Activated naive CD4-positive, alpha-beta T cell treated with anti-CD3 and anti-CD28 coated beads for 36 hours (primary cell): ENCODE measurements at regions not wholly inside any gene's neighbourhood (a gene's known extent, or its start where the extent isn't known, plus 50 kb on each side); places are given as distances from the start of the nearest gene placed in this dataset.

ENCODE experiments used
- CTCF ChIA-PET: fragments of 350-600 bp; sonication (Branson Sonifier 250); formaldehyde crosslinking; loops from one replicate; lab custom pipeline; 2021; ENCODE audit warnings: antibody characterized with exemption; lab: Charles Lee
- DNase-seq: peaks from one replicate; pipeline ENCODE4 v3.0.0-alpha.2; 2020
- H3K27ac Mint-ChIP-seq: one replicate; pipeline ENCODE4 v1.8.0; 2021; ENCODE audit warnings: mild to moderate bottlenecking, mixed read lengths
- H3K27me3 Mint-ChIP-seq: one replicate; pipeline ENCODE4 v1.8.0; 2021; ENCODE audit warnings: low read depth, mixed read lengths
- H3K36me3 Mint-ChIP-seq: one replicate; pipeline ENCODE4 v1.8.0; 2021; ENCODE audit warnings: low read depth, mixed read lengths
- H3K4me1 Mint-ChIP-seq: one replicate; pipeline ENCODE4 v1.8.0; 2021; ENCODE audit warnings: low read depth, mixed read lengths
- H3K4me3 Mint-ChIP-seq: one replicate; pipeline ENCODE4 v1.8.0; 2021; ENCODE audit warnings: mild to moderate bottlenecking, moderate library complexity, mixed read lengths
- H3K9me3 Mint-ChIP-seq: one replicate; pipeline ENCODE4 v1.8.0; 2021; ENCODE audit warnings: mixed read lengths
- intact Hi-C: fragments of 100-400 bp; cut with micrococcal nuclease; formaldehyde crosslinking; loops from one replicate; pipeline ENCODE4 v1.15.1; 2023

- intact Hi-C loops: no loop called here
- Mint-ChIP-seq H3K4me1 (no peaks in the 10 kb centered on the region), H3K36me3 (no peaks in the 10 kb centered on the region), H3K27me3 (no peaks in the 10 kb centered on the region), H3K4me3 (no peak overlapping the region), H3K27ac (no peak overlapping the region), H3K9me3 (no peaks in the 10 kb centered on the region)
- no peak for DNase-seq
- CTCF ChIA-PET: no interaction called here
These were observed 78.3 kb upstream of the TMEM72 start for GRCh38 chr10:44832595-44833390.

DNA sequence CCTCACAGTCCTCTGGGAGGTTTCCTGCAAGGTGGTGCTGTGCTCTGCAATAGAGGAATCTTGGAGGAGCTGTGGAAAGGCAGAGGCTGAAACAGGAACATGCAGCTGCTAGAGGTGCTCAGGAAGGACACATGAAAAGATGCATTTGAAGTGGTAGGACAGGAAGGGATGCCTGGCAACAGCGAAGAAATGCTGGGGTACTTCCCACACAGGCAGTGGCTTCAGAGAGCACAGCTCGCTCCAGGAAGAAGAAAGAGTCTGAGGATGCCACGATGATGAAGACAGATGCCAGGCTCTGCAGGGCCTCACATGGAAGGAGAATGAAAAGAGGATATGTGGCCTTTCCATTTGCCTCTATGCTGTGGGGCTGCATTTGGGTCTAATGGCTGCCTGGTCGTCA lies 77.0 kb upstream of the TMEM72 start:
- Mint-ChIP-seq H3K27me3 (peaks cover 4% of the 10 kb centered on the region), H3K36me3 (no peaks in the 10 kb centered on the region), H3K9me3 (no peaks in the 10 kb centered on the region), H3K4me3 (no peak overlapping the region), H3K4me1 (no peaks in the 10 kb centered on the region), H3K27ac (no peak overlapping the region)
- intact Hi-C loops: no loop called here
- DNase-seq: no peak
- CTCF ChIA-PET: interaction anchor here (0.6 kb wide), 1 partner anchor 89 kb away, joined by 3 read pairs; no protein-coding TSS in a partner anchor

DNA sequence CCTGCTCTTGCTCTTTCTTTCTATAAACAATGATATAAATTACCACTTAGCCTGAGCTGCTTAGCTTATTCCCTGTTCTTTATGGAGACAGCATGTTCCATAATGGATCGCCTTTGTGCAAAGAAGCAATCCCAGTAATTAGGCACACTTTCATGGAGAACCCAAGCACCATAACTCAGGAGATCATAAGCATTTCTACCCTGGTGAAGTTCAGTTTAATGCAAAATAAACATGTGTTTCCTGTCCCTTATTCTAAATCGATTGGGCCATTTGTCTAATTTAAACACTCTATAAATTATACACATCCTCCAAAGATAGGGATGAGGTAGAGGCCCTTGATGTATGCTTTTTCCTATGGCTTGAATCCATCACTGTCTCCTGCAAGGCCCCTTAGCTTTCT lies 75.8 kb upstream of the TMEM72 start:
- CTCF ChIA-PET: no interaction called here
- intact Hi-C loops: no loop called here
- no peak for DNase-seq
- Mint-ChIP-seq H3K36me3 (no peaks in the 10 kb centered on the region), H3K27ac (no peak overlapping the region), H3K4me1 (no peaks in the 10 kb centered on the region), H3K4me3 (no peak overlapping the region), H3K9me3 (no peaks in the 10 kb centered on the region), H3K27me3 (peaks cover 7% of the 10 kb centered on the region)

DNA sequence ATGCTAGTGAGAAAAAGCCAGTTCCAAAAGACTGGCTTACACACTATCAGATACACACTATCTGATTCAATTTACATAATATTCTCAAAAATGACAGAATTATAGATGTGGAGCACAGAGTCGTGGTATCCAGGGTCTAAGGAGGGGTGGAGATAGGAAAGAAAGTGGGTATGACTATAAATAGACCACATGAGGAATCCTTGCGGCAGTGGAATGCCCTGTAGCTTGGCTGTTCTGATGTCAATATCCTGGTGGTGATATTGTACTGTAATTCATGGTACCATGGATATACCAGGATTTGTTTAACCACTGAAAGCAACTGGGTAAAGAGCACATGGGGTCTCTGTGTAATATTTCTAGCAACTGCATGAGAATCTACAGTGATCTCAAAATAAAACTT lies 67.7 kb upstream of the TMEM72 start:
- Mint-ChIP-seq H3K27me3 (peaks cover 13% of the 10 kb centered on the region), H3K4me3 (no peak overlapping the region), H3K4me1 (no peaks in the 10 kb centered on the region), H3K27ac (no peak overlapping the region), H3K9me3 (no peaks in the 10 kb centered on the region), H3K36me3 (no peaks in the 10 kb centered on the region)
- DNase-seq: no peak
- CTCF ChIA-PET: no interaction called here
- intact Hi-C loops: no loop called here

GRCh38 chr10:44845361-44846175 lies 65.6 kb upstream of the TMEM72 start:
- Mint-ChIP-seq H3K27ac (no peak overlapping the region), H3K4me1 (no peaks in the 10 kb centered on the region), H3K4me3 (no peak overlapping the region), H3K36me3 (no peaks in the 10 kb centered on the region), H3K9me3 (no peaks in the 10 kb centered on the region), H3K27me3 (peaks cover 5% of the 10 kb centered on the region)
- CTCF ChIA-PET: no interaction called here
- no peak for DNase-seq
- intact Hi-C loops: no loop called here

DNA sequence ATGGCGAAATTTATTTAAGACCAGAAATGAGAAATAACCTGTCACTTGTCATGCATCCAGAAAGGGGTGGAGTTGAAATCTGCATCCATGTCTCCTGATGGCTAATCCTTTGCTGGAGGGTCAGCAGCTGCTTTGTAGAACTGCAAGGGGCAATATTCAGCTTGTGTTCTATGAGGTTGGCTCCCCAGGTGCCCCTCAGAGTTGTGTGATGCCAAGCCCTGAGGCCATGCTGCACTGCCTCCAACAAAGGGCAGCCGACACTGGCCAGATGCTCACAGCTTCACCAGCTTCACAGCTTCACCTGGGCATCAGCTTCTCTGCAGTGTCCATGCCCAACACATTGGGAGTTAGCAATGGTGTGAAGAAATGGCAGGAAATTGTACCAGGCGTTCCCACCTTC lies 64.0 kb upstream of the TMEM72 start:
- intact Hi-C loops: no loop called here

GRCh38 chr10:44848211-44848610 lies 62.9 kb upstream of the TMEM72 start:
- Mint-ChIP-seq H3K9me3 (no peaks in the 10 kb centered on the region), H3K4me1 (no peaks in the 10 kb centered on the region), H3K36me3 (no peaks in the 10 kb centered on the region), H3K27ac (no peak overlapping the region), H3K4me3 (no peak overlapping the region), H3K27me3 (no peaks in the 10 kb centered on the region)
- CTCF ChIA-PET: interaction anchor here (1.5 kb wide), 1 partner anchor 10 kb away, joined by 4 read pairs; no protein-coding TSS in a partner anchor
- DNase-seq: no peak
- intact Hi-C loops: no loop called here

More for the DNA sequence above, 64.0 kb upstream of the TMEM72 start:
- no peaks in the 10 kb centered on the region for H3K27me3 Mint-ChIP-seq
- H3K27ac Mint-ChIP-seq: no peak overlapping the region
- DNase-seq: no peak
- no peaks in the 10 kb centered on the region for H3K36me3 Mint-ChIP-seq
- CTCF ChIA-PET: interaction anchor here (1.5 kb wide), 1 partner anchor 11 kb away, joined by 4 read pairs; no protein-coding TSS in a partner anchor
- H3K9me3 Mint-ChIP-seq: no peaks in the 10 kb centered on the region
- H3K4me3 Mint-ChIP-seq: no peak overlapping the region
- no peaks in the 10 kb centered on the region for H3K4me1 Mint-ChIP-seq

DNA sequence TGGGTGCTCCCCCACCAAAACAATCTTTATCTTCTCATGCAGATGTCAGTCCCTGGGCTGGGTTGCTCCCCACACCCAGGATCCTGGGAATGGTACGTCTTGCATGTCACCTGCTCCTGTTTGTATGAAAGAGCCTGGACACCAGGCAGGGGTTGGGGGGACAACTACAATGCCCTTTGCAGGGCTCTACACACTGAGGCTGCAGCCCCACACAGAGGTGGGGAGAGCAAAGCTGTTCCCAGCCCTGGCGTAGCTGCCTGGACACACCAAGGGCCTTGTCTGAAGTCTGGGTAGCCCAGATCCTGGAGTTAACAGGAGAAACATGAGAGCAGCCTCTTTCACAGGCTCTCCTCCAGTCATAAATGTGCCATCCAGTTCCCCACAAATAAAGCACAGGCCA lies 61.2 kb upstream of the TMEM72 start:
- H3K36me3 Mint-ChIP-seq: no peaks in the 10 kb centered on the region
- intact Hi-C loops: loop anchor here (10.0 kb wide), 1 partner anchor 795 kb away; no protein-coding TSS in a partner anchor
- no peaks in the 10 kb centered on the region for H3K9me3 Mint-ChIP-seq
- no peaks in the 10 kb centered on the region for H3K27me3 Mint-ChIP-seq
- no peak overlapping the region for H3K4me3 Mint-ChIP-seq
- CTCF ChIA-PET: no interaction called here
- H3K27ac Mint-ChIP-seq: no peak overlapping the region
- DNase-seq: no peak
- no peaks in the 10 kb centered on the region for H3K4me1 Mint-ChIP-seq

- Mint-ChIP-seq H3K4me1 (no peaks in the 10 kb centered on the region), H3K36me3 (no peaks in the 10 kb centered on the region), H3K9me3 (no peaks in the 10 kb centered on the region), H3K27ac (no peak overlapping the region), H3K4me3 (no peak overlapping the region), H3K27me3 (no peaks in the 10 kb centered on the region)
- CTCF ChIA-PET: no interaction called here
- no peak for DNase-seq
- intact Hi-C loops: loop anchor here (10.0 kb wide), 1 partner anchor 796 kb away; no protein-coding TSS in a partner anchor
These were observed 60.7 kb upstream of the TMEM72 start for GRCh38 chr10:44850356-44850934.

DNA sequence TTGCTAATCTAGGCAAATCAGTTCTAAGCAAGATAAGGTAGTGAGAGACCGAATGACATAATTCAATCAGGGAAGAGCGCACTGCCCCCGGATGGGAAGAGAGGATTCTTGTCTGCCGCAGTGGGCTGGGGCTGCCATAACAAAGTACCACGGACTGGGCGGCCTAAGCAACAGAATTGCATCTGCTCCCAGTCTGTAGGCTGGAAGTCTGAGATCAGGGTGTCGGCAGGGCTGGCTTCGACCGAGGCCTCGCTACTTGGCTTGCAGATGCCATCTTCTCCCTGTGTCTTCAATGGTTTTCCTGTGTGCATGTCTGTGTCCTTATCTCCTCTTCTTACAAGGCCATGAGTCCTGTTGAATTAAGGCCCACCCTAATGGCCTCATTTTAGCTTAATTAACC lies 59.7 kb upstream of the TMEM72 start:
- no peak overlapping the region for H3K27ac Mint-ChIP-seq
- CTCF ChIA-PET: no interaction called here
- no peaks in the 10 kb centered on the region for H3K27me3 Mint-ChIP-seq
- no peaks in the 10 kb centered on the region for H3K4me1 Mint-ChIP-seq
- no peak for DNase-seq
- no peaks in the 10 kb centered on the region for H3K9me3 Mint-ChIP-seq
- H3K4me3 Mint-ChIP-seq: no peak overlapping the region
- intact Hi-C loops: loop anchor here (10.0 kb wide), 1 partner anchor 797 kb away; no protein-coding TSS in a partner anchor
- no peaks in the 10 kb centered on the region for H3K36me3 Mint-ChIP-seq

DNA sequence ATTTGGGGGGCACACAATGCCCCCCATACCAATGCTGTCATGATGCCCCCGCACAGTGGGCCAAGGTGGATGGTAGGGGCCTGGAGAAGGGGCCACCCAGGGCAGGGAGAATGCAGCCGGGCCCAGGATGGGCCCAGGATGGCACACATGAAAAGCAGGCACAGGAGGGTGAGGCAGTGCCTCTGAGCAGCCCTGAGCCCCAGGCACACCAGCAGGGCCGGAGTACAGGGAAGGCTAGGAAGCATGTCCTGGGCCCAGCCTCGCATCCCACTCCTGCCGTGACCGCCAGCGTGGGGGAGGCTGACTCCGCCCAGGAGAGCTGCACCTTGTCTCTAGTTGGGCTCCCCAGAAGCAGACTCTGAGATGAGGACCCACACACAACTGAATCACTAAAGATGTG lies 59.3 kb upstream of the TMEM72 start:
- no peaks in the 10 kb centered on the region for H3K4me1 Mint-ChIP-seq
- CTCF ChIA-PET: no interaction called here
- no peaks in the 10 kb centered on the region for H3K36me3 Mint-ChIP-seq
- H3K27ac Mint-ChIP-seq: no peak overlapping the region
- no peaks in the 10 kb centered on the region for H3K27me3 Mint-ChIP-seq
- intact Hi-C loops: loop anchor here (10.0 kb wide), 1 partner anchor 797 kb away; no protein-coding TSS in a partner anchor
- DNase-seq: no peak
- no peak overlapping the region for H3K4me3 Mint-ChIP-seq
- no peaks in the 10 kb centered on the region for H3K9me3 Mint-ChIP-seq

- Mint-ChIP-seq H3K4me3 (no peak overlapping the region), H3K4me1 (no peaks in the 10 kb centered on the region), H3K36me3 (no peaks in the 10 kb centered on the region), H3K9me3 (no peaks in the 10 kb centered on the region), H3K27me3 (no peaks in the 10 kb centered on the region), H3K27ac (no peak overlapping the region)
- intact Hi-C loops: loop anchor here (10.0 kb wide), 1 partner anchor 798 kb away; no protein-coding TSS in a partner anchor
- CTCF ChIA-PET: interaction anchor here (1.7 kb wide), 1 partner anchor 10 kb away, joined by 5 read pairs; no protein-coding TSS in a partner anchor
- DNase-seq: peak; percentile 14
These were observed 57.9 kb upstream of the TMEM72 start for GRCh38 chr10:44853148-44853734.
